Endothelial cell of umbilical vein (primary cell): ENCODE measurements at regions not wholly inside any gene's neighbourhood (a gene's known extent, or its start where the extent isn't known, plus 50 kb on each side); places are given as distances from the start of the nearest gene placed in this dataset.

Experiments
- BruUV-seq: library from RNA; stranded (reverse); fragments of 400-500 nt; replicated peaks from 2 replicates; lab custom pipeline; 2021; lab: Mats Ljungman, UMichigan
- CTCF ChIA-PET: fragments of 300-600, 350-600 bp; sonication (Branson Sonifier 250); formaldehyde crosslinking; loops from one replicate; lab custom pipeline; 2021; ENCODE audit warnings: antibody characterized with exemption, inconsistent platforms; lab: Charles Lee
- POLR2A ChIA-PET: fragments of 300-600, 350-600 bp; sonication (Branson Sonifier 250); formaldehyde crosslinking; loops from one replicate; lab custom pipeline; 2021; ENCODE audit warnings: antibody characterized with exemption, inconsistent platforms; lab: Charles Lee
- DNase-seq: peaks from one replicate; pipeline ENCODE4 v3.0.0-alpha.2; 2011; ENCODE audit warnings: low read depth, low spot score
- FAIRE-seq: peaks from 2 replicates; lab custom pipeline; 2011; peaks lifted over from hg19 to GRCh38; lab: Jason Lieb, UNC
- H2AFZ ChIP-seq: 2 replicates; pipeline ENCODE4 v1.6.0; 2012; ENCODE audit warnings: low read depth, low read length, control low read depth, inconsistent platforms
- H3K27ac ChIP-seq: 2 replicates; pipeline ENCODE4 v1.5.1; 2011; ENCODE audit warnings: low read depth, mild to moderate bottlenecking, control low read depth, low read length, moderate library complexity; ENCODE audit not compliant: insufficient read depth
- H3K27me3 ChIP-seq, 2 experiments: 2 replicates each; pipeline versions ENCODE4 v1.6.0 to v1.6.1; 2011; ENCODE audit warnings: low read length in 2 of 2, mixed read lengths in 1 of 2; ENCODE audit not compliant: control insufficient read depth in 2 of 2, insufficient read depth in 2 of 2
- H3K36me3 ChIP-seq, 2 experiments: 2 replicates in 1 of 2; 3 replicates in 1 of 2; pipeline ENCODE4 v1.5.1; 2011; ENCODE audit warnings: low read length in 2 of 2, mild to moderate bottlenecking in 1 of 2, moderate library complexity in 1 of 2; ENCODE audit not compliant: control insufficient read depth in 2 of 2, insufficient read depth in 2 of 2; ENCODE audit errors: extremely low read depth in 1 of 2
- H3K4me1 ChIP-seq: 3 replicates; pipeline ENCODE4 v1.5.1; 2011; ENCODE audit warnings: mild to moderate bottlenecking, low read length; ENCODE audit not compliant: control insufficient read depth, insufficient read depth; ENCODE audit errors: extremely low read depth
- H3K4me2 ChIP-seq: 2 replicates; pipeline ENCODE4 v1.6.1; 2011; ENCODE audit warnings: low read length, control low read depth, mixed read lengths; ENCODE audit not compliant: insufficient read depth
- H3K4me3 ChIP-seq, 3 experiments: fragments of 200-600 bp in 1 of 3; sonication (generic), shearing (Covaris generic) in 1 of 3; replicated peaks in 1 of 3; 2 replicates each; pipeline ENCODE4 v1.5.1; 2011 to 2016; ENCODE audit warnings: control low read depth in 3 of 3, low read length in 3 of 3, mild to moderate bottlenecking in 2 of 3, inconsistent platforms in 1 of 3, low read depth in 1 of 3, moderate library complexity in 1 of 3; ENCODE audit not compliant: insufficient read depth in 1 of 3
- H3K79me2 ChIP-seq: 2 replicates; pipeline ENCODE4 v1.6.0; 2012; ENCODE audit warnings: low read length, inconsistent platforms; ENCODE audit not compliant: control insufficient read depth, insufficient read depth
- H3K9ac ChIP-seq: replicated peaks from 2 replicates; pipeline ENCODE3; 2011; ENCODE audit warnings: low read length, control low read depth; ENCODE audit not compliant: insufficient read depth; ENCODE audit errors: extremely low read depth
- H3K9me1 ChIP-seq: replicated peaks from 3 replicates; pipeline ENCODE4 v1.6.0; 2011; ENCODE audit warnings: mild to moderate bottlenecking, low read length; ENCODE audit not compliant: control insufficient read depth, insufficient read depth; ENCODE audit errors: extremely low read depth
- H3K9me3 ChIP-seq: replicated peaks from 2 replicates; pipeline ENCODE4 v1.5.1; 2012; ENCODE audit warnings: low read length, inconsistent platforms; ENCODE audit not compliant: control insufficient read depth, insufficient read depth
- H4K20me1 ChIP-seq: replicated peaks from 2 replicates; pipeline ENCODE3; 2011; ENCODE audit warnings: mild to moderate bottlenecking, low read length; ENCODE audit not compliant: control insufficient read depth, insufficient read depth; ENCODE audit errors: extremely low read depth
- EZH2 ChIP-seq: IDR thresholded peaks from 2 replicates; pipeline ENCODE4 v1.6.1; 2012; ENCODE audit warnings: borderline replicate concordance, low read depth, mild to moderate bottlenecking, moderate library complexity, low read length, inconsistent platforms; ENCODE audit not compliant: severe bottlenecking
- FOS ChIP-seq: IDR thresholded peaks from 2 replicates; pipeline ENCODE4 v1.6.1; 2011; ENCODE audit warnings: mild to moderate bottlenecking, low read length, moderate library complexity, borderline replicate concordance; ENCODE audit not compliant: insufficient read depth
- GATA2 ChIP-seq: IDR thresholded peaks from 2 replicates; pipeline ENCODE4 v1.7.0; 2011; ENCODE audit warnings: low read depth, mild to moderate bottlenecking, moderate library complexity, mixed read lengths, low read length; ENCODE audit not compliant: insufficient read length, insufficient read depth
- JUN ChIP-seq: IDR thresholded peaks from 2 replicates; pipeline ENCODE4 v1.6.1; 2011; ENCODE audit warnings: borderline replicate concordance, low read depth; ENCODE audit not compliant: insufficient read length, insufficient read depth
- MYC ChIP-seq: IDR thresholded peaks from one replicate; pipeline ENCODE4 v1.6.1; 2011; ENCODE audit warnings: mild to moderate bottlenecking, low read depth, low read length
- POLR2A ChIP-seq: IDR thresholded peaks from 2 replicates; pipeline ENCODE4 v1.6.1; 2012; ENCODE audit warnings: low read depth, mild to moderate bottlenecking, control low read depth, low read length
- POLR2AphosphoS5 ChIP-seq: IDR thresholded peaks from 2 replicates; pipeline ENCODE4 v1.6.1; 2012; ENCODE audit warnings: low read depth, mild to moderate bottlenecking, control low read depth, low read length, moderate library complexity; ENCODE audit not compliant: insufficient read depth
- dilution Hi-C: fragments of 300-500 bp; cut with MboI; formaldehyde crosslinking; loops from one replicate; pipeline ENCODE4 v1.15.0; 2019; ENCODE audit warnings: low sequenced_read_pairs; ENCODE audit not compliant: extremely low pct_ligation_motif_present
- intact Hi-C: fragments of 100-400 bp; cut with micrococcal nuclease; formaldehyde crosslinking; loops from one replicate; pipeline ENCODE4 v1.10.0; 2022
- TF ChIP-seq, protein P1 (sequence below), 2 donors: IDR thresholded peaks; 1 replicate in 1 of 2; 2 replicates in 1 of 2; pipeline ENCODE4 v1.5.1; 2011; ENCODE audit warnings: low read length in 2 of 2, mild to moderate bottlenecking in 2 of 2, moderate library complexity in 2 of 2, control low read depth in 1 of 2, inconsistent platforms in 1 of 2, low read depth in 1 of 2; ENCODE audit not compliant: insufficient read depth in 1 of 2; ENCODE audit errors: extremely low read depth in 1 of 2
- TF ChIP-seq, protein P2 (sequence below): IDR thresholded peaks from 2 replicates; pipeline ENCODE4 v1.6.1; 2011; ENCODE audit not compliant: insufficient read depth, insufficient read length

DNA sequence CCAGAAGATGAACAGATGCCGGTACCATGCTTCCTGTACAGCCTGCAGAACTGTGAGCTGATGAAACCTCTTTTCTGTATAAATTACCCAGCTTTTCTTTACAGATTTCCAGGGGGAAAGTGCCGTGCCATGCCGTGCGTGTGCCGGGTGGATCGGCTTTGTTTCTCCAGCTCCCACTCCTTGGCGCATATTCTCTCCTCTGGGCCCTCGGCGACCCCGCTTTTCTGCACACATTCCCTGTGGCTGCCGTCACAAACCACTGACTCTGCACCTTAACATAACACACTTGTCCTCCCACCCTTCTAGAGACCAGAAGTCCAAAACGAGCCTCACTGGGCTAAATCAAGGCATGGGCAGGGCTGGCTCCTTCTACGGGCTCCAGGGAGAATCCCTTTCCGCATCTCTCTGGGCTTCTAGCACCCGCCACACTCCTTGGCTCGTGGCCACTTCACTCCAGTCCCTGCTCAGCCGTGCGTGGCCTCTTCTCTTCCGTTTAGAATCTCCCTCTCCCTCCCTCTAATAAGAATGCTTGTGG is 164.9 kb downstream of the C16orf95 start:
- ChIA-PET CTCF (interaction anchor here (0.8 kb wide), 1 partner anchor 34 kb away, joined by 3 read pairs; no protein-coding TSS in a partner anchor), POLR2A (no interaction called here)
- Histone ChIP-seq H3K9me1 (no peaks in the 10 kb centered on the region), H3K27me3 (no peaks in the 10 kb centered on the region), H3K27ac (no peak overlapping the region), H3K4me1 (no peaks in the 10 kb centered on the region), H3K9ac (no peak overlapping the region), H3K9me3 (no peaks in the 10 kb centered on the region), H3K79me2 (no peaks in the 10 kb centered on the region), H2AFZ (no peak overlapping the region), H3K4me2 (no peak overlapping the region), H3K4me3 (no peak overlapping the region), H4K20me1 (no peaks in the 10 kb centered on the region), H3K36me3 (no peaks in the 10 kb centered on the region)
- BruUV-seq: no TSS peak
- TF ChIP-seq POLR2AphosphoS5 (no peak), GATA2 (no peak), MYC (no peak), JUN (no peak), POLR2A (no peak), FOS (no peak), EZH2 (no peak)
- TF ChIP-seq, protein P1, sequence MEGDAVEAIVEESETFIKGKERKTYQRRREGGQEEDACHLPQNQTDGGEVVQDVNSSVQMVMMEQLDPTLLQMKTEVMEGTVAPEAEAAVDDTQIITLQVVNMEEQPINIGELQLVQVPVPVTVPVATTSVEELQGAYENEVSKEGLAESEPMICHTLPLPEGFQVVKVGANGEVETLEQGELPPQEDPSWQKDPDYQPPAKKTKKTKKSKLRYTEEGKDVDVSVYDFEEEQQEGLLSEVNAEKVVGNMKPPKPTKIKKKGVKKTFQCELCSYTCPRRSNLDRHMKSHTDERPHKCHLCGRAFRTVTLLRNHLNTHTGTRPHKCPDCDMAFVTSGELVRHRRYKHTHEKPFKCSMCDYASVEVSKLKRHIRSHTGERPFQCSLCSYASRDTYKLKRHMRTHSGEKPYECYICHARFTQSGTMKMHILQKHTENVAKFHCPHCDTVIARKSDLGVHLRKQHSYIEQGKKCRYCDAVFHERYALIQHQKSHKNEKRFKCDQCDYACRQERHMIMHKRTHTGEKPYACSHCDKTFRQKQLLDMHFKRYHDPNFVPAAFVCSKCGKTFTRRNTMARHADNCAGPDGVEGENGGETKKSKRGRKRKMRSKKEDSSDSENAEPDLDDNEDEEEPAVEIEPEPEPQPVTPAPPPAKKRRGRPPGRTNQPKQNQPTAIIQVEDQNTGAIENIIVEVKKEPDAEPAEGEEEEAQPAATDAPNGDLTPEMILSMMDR (IDR thresholded peaks at IDR 0.05; ENCODE audit: extremely low read depth in 1 of 2, insufficient read depth in 1 of 2, low read depth in 1 of 2, low read length in 2 of 2): no peak
- TF ChIP-seq, protein P2, sequence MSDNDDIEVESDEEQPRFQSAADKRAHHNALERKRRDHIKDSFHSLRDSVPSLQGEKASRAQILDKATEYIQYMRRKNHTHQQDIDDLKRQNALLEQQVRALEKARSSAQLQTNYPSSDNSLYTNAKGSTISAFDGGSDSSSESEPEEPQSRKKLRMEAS: no peak
- DNase-seq (no peak), FAIRE-seq (no peak)
- intact Hi-C loops (no loop called here), dilution Hi-C loops (no loop called here)
